Thoracic aorta (tissue), 2 donors: ENCODE measurements at regions not wholly inside any gene's neighbourhood (a gene's known extent, or its start where the extent isn't known, plus 50 kb on each side); places are given as distances from the start of the nearest gene placed in this dataset.

Experiments
- ATAC-seq: fragments of 150-250 bp; one replicate; pipeline ENCODE4 v1.8.0; 2017; ENCODE audit warnings: low read depth; ENCODE audit not compliant: insufficient number of reproducible peaks, low FRiP score
- DNase-seq: peaks from one replicate; pipeline ENCODE4 v3.0.0-alpha.2; 2020; ENCODE audit warnings: low spot score
- H3K27ac ChIP-seq, 2 donors: fragments of 200-600 bp; sonication (generic); 1 replicate in 1 of 2; 2 replicates in 1 of 2; pipeline ENCODE4 v1.5.1; 2016; ENCODE audit warnings: mild to moderate bottlenecking in 2 of 2, moderate library complexity in 2 of 2
- H3K27me3 ChIP-seq: fragments of 200-600 bp; sonication (generic); replicated peaks from 2 replicates; pipeline ENCODE4 v1.6.0; 2016; ENCODE audit warnings: mild to moderate bottlenecking; ENCODE audit not compliant: insufficient read depth
- H3K36me3 ChIP-seq: fragments of 200-600 bp; sonication (generic); one replicate; pipeline ENCODE4 v1.5.1; 2016
- H3K4me1 ChIP-seq, 2 donors: fragments of 200-600 bp; sonication (generic); 1 replicate in 1 of 2; 2 replicates in 1 of 2; pipeline versions ENCODE4 v1.5.1 to v1.6.0; 2016; ENCODE audit warnings: low read depth in 2 of 2, mild to moderate bottlenecking in 1 of 2; ENCODE audit not compliant: control insufficient read depth in 1 of 2
- H3K4me3 ChIP-seq: fragments of 200-600 bp; sonication (generic); 2 replicates; pipeline ENCODE4 v1.5.1; 2016; ENCODE audit warnings: mild to moderate bottlenecking
- H3K9me3 ChIP-seq: fragments of 200-600 bp; sonication (generic); 2 replicates; pipeline ENCODE4 v1.5.1; 2016
- TF ChIP-seq, protein P1 (sequence below): fragments of 200-600 bp; sonication (generic); IDR thresholded peaks from one replicate; pipeline ENCODE4 v1.5.1; 2019; ENCODE audit warnings: antibody characterized with exemption

DNA sequence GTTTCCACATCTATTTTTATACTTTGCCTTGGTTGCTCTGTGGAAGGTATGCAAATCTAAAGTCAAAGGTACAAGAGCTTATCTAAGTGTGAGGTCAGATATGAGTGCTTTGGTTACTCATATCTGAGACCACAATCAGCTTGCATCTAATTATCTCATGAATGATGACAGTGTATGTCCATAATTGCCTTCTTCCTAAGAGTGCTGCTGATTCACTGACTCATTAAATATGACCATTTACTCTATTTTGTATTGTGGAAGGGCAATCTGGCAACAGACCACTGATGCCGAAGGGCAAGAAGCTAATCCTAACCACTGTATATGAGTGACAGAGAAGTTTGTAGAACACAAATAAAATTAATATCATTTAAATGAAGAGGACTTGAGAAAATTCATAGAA, 1190.2 kb upstream of the AGA start:
- Histone ChIP-seq H3K27ac (no peak overlapping the region), H3K36me3 (no peaks in the 10 kb centered on the region), H3K27me3 (no peaks in the 10 kb centered on the region), H3K4me3 (no peak overlapping the region), H3K4me1 (no peaks in the 10 kb centered on the region), H3K9me3 (no peaks in the 10 kb centered on the region)
- TF ChIP-seq, protein P1, sequence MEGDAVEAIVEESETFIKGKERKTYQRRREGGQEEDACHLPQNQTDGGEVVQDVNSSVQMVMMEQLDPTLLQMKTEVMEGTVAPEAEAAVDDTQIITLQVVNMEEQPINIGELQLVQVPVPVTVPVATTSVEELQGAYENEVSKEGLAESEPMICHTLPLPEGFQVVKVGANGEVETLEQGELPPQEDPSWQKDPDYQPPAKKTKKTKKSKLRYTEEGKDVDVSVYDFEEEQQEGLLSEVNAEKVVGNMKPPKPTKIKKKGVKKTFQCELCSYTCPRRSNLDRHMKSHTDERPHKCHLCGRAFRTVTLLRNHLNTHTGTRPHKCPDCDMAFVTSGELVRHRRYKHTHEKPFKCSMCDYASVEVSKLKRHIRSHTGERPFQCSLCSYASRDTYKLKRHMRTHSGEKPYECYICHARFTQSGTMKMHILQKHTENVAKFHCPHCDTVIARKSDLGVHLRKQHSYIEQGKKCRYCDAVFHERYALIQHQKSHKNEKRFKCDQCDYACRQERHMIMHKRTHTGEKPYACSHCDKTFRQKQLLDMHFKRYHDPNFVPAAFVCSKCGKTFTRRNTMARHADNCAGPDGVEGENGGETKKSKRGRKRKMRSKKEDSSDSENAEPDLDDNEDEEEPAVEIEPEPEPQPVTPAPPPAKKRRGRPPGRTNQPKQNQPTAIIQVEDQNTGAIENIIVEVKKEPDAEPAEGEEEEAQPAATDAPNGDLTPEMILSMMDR = no peak
- DNase-seq (no peak), ATAC-seq (no peak)

DNA sequence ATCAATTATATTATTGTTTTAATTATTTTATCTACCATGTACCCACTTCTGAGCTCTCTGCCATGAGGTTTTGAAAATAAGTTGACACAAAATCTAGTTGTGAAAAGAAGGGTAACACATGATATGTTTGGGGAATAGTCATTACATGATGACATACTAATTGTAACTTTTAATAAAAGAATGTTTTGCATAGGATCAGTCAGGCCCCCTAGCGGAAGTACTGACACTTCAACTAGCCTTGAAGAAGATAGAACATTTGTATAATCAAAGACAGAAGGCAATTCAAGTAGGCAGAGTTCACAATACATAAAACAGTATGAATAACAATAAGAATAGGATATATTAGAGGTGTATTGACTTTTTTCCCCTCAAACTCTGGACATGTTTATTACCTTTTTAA, 1191.0 kb upstream of the AGA start:
- Histone ChIP-seq H3K36me3 (no peaks in the 10 kb centered on the region), H3K27me3 (no peaks in the 10 kb centered on the region), H3K9me3 (no peaks in the 10 kb centered on the region), H3K4me3 (no peak overlapping the region), H3K27ac (no peak overlapping the region), H3K4me1 (no peaks in the 10 kb centered on the region)
- ATAC-seq (no peak), DNase-seq (no peak)
- TF ChIP-seq, protein P1 = no peak

DNA sequence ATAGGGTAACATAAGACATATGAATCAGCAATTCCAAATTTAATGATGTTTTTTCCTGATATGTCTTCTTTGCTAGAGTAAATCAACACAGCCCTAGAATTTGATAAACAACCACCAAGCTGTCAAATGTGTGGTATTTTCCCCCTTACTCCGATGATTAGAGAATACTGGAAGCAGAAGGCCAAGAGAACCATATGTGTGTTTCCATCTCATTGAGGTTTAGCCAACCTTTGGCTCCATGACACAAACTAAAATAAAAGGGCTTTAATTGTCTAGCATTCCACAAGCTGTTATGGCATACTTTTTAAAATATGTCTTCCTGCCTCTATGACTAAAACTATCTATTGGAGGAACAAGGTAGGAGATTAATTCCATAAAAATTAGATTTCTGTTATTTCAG, 1222.4 kb upstream of the AGA start:
- H3K4me1 ChIP-seq = no peaks in the 10 kb centered on the region
- DNase-seq = no peak
- H3K27ac ChIP-seq = no peak overlapping the region
- no peak for ATAC-seq
- no peaks in the 10 kb centered on the region for H3K36me3 ChIP-seq
- TF ChIP-seq, protein P1 = no peak
- H3K9me3 ChIP-seq = no peaks in the 10 kb centered on the region
- H3K4me3 ChIP-seq = no peak overlapping the region
- H3K27me3 ChIP-seq = no peaks in the 10 kb centered on the region

DNA sequence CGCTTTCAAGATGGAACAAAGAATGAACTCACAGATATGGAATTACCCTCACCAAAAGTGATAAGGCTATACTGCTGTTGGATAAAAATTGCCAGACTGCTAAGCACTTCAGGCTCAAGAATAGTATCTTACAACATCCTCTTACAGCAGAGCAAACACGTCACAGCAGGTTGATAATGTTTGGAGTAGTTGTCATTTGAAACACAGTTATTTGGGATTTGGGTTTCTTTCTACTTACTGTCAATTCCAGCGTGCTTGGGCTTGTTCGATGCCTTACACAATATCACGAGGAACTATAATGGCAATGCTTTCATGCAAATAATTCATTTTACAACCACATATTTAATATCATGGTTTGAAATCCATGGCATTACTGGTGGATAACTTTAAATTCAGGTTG, 1223.7 kb upstream of the AGA start:
- no peak for ATAC-seq
- Histone ChIP-seq H3K36me3 (no peaks in the 10 kb centered on the region), H3K9me3 (peaks cover 4% of the 10 kb centered on the region), H3K27ac (no peak overlapping the region), H3K4me1 (no peaks in the 10 kb centered on the region), H3K27me3 (no peaks in the 10 kb centered on the region), H3K4me3 (no peak overlapping the region)
- TF ChIP-seq, protein P1 = no peak
- no peak for DNase-seq

- DNase-seq (no peak), ATAC-seq (no peak)
- no peak overlapping the region for H3K4me3 ChIP-seq
- no peak overlapping the region for H3K27ac ChIP-seq
- TF ChIP-seq, protein P1 = no peak
- peaks cover 4% of the 10 kb centered on the region for H3K9me3 ChIP-seq
- no peaks in the 10 kb centered on the region for H3K4me1 ChIP-seq
- no peaks in the 10 kb centered on the region for H3K27me3 ChIP-seq
- no peaks in the 10 kb centered on the region for H3K36me3 ChIP-seq
Measured at GRCh38 chr4:178671766-178672165, 1229.5 kb upstream of the AGA start.
